DND-41 (cell line): ENCODE measurements at regions not wholly inside any gene's neighbourhood (a gene's known extent, or its start where the extent isn't known, plus 50 kb on each side); places are given as distances from the start of the nearest gene placed in this dataset.
"Not testable (repeated sequence)": the region's sequence is repeated elsewhere in the genome, so short reads cannot be mapped to it uniquely, and the experiment has no call there.

ENCODE experiments used
- EZH2 ChIP-seq: IDR thresholded peaks from 3 replicates; pipeline ENCODE4 v1.6.1; 2012; ENCODE audit warnings: borderline replicate concordance, low read depth, mild to moderate bottlenecking, moderate library complexity, low read length, inconsistent platforms; ENCODE audit not compliant: severe bottlenecking
- TF ChIP-seq, protein P1 (sequence below): IDR thresholded peaks from 2 replicates; pipeline ENCODE4 v1.5.1; 2012; ENCODE audit warnings: borderline replicate concordance, low read length, moderate library complexity, mild to moderate bottlenecking; ENCODE audit not compliant: poor library complexity, severe bottlenecking; ENCODE audit errors: extremely low read depth

DNA sequence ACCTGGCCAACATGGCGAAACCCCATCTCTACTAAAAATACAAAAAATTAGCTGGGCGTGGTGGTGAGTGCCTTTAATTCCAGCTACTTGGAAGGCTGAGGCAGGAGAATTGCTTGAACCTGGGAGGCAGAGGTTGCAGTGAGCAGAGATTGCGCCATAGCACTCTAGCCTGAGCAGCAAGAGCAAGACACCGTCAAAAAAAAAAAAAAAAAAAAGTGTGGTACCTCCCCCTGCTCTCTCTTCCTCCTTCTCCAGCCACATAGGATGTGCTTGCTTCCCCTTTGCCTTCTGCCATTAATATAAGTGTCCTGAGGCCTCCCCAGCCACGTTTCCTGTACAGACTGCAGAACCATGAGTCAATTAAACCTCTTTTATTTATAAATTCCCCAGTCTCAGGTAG, 226.8 kb downstream of the CYP26B1 start:
- not testable (repeated sequence) for TF ChIP-seq EZH2
- TF ChIP-seq, protein P1, sequence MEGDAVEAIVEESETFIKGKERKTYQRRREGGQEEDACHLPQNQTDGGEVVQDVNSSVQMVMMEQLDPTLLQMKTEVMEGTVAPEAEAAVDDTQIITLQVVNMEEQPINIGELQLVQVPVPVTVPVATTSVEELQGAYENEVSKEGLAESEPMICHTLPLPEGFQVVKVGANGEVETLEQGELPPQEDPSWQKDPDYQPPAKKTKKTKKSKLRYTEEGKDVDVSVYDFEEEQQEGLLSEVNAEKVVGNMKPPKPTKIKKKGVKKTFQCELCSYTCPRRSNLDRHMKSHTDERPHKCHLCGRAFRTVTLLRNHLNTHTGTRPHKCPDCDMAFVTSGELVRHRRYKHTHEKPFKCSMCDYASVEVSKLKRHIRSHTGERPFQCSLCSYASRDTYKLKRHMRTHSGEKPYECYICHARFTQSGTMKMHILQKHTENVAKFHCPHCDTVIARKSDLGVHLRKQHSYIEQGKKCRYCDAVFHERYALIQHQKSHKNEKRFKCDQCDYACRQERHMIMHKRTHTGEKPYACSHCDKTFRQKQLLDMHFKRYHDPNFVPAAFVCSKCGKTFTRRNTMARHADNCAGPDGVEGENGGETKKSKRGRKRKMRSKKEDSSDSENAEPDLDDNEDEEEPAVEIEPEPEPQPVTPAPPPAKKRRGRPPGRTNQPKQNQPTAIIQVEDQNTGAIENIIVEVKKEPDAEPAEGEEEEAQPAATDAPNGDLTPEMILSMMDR, result not testable (repeated sequence)
